GM21737 (cell line): ENCODE measurements at regions not wholly inside any gene's neighbourhood (a gene's known extent, or its start where the extent isn't known, plus 50 kb on each side); places are given as distances from the start of the nearest gene placed in this dataset.

Experiments used
- ATAC-seq: cut with Tn5 transposase; IDR thresholded peaks from one replicate; pipeline ENCODE4 v1.9.1; 2021; ENCODE audit warnings: mild to moderate bottlenecking, moderate library complexity; ENCODE audit not compliant: unreplicated experiment

DNA sequence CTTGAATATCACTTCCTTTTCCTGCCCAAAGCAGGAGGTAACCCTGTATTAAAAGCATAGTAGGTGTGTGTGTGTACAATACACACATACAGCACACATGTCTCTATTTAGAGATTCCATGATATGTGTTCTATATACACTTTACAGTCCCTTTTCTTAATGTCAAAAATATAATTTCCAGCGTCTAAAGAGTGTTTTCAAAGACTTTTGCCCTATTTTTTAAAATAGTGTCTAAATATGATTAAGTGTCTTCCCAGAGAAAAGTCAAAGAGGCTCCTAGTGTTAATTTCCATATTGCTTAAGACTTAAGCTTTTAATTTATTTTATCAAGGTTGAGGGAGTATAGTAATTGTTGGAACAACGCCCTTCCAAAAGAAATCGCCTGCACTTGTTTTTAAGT lies 420.3 kb upstream of the POU3F3 start:
- no peak for ATAC-seq

DNA sequence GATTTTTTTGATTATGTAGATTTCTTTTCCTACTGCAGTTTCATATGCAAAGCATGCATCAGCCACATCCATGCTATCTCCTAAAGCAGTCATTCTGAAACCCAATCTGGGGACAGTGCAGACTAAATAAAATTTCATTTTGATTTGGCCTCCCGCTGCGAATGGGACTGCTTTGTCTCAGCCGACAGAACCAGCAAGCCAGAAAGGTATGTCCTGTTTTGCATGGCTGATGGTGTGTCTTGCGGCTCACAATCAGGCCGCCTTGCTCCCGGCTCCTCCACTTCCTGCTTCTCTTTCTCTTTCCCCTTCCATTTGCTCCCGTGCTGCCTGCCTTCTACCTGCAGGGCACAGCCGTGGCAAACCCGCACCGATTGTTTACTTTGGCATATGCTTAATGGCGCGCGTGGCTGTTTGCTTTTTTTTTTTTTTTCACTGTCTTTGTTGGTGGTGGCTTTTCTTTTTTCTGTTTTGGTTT lies 419.6 kb upstream of the POU3F3 start:
- ATAC-seq, result peak; percentile 76

DNA sequence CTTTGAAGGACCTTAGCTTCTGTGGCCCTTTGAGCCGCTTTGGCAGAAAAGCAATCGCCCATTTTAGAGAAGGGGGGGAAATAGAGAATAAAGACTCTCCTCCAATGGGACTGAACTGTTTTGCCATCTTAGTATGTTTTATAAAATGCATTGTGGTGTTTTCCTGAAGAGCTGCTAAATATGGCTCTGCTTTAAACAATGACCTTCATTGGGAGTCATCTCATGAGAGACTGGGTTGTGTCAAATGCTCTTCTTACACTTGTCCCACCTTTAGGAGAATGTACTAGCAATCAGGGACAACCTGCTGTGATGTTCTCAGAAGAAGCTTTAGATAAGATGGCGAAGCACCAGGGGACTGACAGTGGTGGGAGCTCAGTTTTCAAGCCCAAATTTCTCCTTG lies 418.9 kb upstream of the POU3F3 start:
- ATAC-seq, result no peak

DNA sequence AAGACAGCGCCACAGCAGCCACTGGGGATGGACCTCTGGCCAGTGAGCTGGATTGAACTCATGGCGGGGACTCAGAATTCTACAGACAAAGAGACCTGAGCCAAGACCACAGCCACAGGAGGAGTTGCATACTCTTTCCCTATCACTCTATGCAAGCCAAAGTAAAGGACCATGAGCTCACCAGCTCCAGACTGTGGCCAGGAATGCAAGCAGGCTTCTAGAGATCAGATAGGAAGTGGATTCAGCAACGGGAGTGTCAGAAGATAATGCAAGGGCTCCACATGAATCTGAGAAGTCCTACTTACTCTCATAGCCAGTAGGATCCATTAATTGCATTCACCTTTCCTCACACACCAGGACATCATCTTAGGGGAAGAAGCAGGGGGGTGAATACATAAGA lies 415.4 kb upstream of the POU3F3 start:
- ATAC-seq, result no peak

DNA sequence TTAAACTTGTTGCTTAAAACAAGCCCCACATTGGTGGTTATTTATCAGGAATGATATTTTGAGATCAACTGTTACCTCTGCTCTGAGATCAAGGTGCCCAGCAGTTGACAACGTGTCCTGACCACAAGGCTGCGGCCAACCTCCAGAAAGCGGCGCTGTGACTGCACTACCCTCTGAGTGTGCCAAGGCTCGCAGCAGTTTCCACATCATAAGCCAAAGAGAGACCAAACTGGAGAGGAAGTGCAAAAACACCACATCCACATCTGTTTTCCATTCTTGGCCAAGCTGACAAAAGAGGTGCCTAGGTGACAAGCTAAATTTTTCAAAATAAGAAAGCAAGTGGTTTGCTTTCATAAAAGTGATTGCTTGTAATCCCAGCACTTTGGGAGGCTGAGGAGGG lies 410.8 kb upstream of the POU3F3 start:
- no peak for ATAC-seq

DNA sequence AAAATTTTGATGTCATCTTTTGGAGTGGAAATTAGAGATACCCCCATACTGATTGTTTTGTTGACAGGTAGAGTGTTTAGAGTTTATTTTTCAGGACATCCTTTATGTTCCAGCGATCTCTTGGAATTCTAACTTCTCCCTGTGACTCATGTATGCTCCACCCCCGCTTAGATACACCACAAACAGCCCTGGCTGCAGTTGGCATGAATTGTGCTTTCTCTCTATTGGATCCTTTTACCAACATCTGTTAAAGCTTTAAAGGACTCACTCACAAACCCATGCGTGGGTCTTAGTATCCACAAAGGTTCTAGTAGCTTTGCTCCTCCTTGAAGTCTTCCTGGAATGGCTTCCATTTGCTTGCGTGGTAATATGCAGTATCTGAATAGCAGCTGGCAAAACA lies 409.5 kb upstream of the POU3F3 start:
- ATAC-seq, result no peak

DNA sequence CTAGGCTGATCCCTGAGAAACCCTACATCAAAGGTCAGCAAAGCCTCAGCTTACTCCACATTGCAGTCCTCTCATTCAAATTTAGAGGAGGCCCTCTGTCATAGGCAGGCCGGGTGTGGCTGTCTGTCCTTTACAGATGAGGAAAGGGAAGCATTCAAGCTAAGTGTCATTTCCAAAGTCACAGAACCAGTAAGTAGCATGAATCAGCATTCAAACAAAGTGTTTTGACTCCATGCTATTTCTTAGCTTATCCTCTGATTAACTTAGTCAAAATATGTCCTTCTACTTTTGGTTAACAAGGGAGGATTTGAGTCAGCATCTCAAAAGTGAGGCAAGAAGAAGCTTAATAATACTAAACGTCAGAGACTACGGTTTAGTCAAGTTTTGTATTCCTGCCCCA lies 409.0 kb upstream of the POU3F3 start:
- no peak for ATAC-seq

DNA sequence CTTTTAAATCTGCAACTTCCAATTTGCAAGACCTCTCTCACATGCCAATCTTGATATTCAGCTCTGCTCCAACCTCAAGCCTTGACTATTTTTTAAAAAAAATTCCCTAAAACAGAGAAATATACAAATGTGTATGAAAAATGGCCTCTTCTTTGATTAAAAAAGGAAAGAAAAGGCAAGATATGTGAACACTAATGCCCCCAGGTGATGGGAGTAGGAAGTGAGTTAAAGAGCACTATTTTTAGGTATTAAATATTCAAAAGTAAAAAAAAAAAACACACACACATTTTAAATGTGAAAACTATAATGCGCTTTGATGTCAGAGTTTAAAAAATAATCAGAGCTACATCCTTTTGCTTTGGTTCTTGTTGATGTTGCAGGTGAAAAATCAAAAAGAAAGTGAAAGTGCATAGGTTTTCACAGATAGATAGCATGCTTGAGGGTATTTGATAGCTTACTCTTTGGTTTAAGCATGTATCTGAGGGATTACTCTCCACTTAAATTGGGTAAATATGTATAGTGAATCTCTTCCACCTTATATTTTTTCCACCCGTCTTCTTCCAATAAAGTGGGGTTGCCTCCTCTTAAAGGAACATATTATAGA lies 406.0 kb upstream of the POU3F3 start:
- no peak for ATAC-seq

DNA sequence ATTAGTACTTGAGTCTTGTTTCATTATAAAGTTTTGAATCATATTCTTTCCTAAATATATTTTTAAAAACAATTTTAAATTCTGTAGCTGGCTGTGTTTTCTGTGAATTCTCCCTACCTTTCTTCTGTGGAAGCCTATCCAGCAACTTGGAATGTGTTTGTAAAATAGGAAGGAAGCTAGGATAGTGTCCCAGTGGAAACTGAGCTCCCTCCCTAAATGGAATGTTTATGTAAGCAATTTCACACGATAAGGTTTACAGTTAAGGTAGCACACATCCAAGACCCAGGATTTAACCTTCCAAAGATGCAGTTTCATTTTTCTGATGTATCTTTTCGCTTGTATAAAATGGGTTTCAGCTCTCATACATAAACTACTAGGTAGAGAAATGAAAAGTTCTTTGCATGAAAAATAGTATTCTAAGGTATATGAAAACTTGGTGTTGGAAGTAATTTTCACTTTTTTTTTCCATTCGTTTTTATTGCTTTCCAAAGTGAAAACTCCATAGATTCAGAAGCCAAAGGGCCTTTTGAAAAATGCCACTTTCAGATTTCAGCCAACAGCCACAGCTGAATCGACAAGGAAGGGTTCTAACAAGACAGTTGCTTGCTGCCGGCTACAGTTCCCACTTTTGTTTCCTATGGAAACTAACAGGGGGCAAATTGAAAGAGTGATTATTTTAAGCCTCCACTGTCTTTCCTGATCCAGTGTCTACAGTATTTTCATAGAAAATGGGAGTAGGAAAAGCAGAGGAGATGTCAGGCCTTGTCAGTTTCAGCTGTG lies 405.1 kb upstream of the POU3F3 start:
- ATAC-seq, result no peak

DNA sequence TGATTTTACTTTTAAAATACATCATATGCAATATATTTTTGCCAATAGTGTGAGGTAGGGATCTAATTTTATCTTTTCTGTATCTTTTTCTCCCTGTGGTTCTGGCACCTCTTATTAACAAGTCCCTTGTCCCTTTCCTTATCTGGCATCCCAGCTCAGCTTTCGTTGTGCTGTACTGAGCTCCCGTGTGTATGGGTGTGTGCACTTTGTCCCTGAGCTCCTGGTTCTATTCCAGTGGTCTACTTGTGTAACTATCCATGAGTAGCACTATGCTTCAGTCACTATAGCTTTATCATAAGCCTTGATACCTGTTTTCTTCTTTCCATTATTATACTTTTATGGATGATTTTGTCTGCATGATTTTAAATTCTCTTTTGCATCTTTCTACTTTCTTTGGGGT lies 401.4 kb upstream of the POU3F3 start:
- ATAC-seq, result no peak

DNA sequence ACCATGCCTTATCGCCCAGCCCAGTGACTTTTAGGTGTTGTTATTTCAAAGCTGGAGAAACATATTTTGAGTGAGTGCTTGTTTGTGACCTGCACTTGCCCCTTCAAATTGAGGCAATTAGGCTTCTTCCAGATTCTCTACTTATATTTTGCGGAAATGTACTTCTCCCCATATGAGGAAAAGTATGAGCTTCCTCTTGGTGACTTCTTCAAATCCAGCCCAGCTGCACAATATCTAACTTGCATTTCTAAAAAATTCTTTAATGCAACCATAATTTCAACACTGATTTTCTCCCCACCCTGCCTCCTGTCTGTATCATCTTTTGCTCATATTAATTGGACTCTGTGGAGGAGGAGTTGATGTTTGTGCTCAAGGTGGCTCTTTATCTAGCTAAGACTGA lies 391.2 kb upstream of the POU3F3 start:
- ATAC-seq, result no peak

DNA sequence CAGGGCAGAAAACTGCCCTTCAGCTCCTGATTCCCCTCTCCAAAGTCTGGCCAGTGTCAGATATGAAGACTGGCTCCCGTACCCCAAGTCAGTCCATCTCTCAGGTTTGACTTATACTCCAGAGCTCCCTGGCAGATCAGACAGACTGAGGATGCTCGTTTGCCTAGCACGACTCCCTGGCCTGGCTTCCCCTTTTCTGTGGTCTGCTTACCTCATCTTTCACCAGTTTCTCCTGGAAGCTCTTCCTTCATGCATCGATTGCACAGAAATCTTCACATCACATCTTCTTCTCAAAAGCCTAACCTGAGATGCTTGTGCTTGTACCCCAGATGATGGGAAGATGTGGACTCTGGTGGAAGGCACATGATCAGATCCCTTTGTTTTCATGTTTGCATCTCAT lies 387.9 kb upstream of the POU3F3 start:
- no peak for ATAC-seq

DNA sequence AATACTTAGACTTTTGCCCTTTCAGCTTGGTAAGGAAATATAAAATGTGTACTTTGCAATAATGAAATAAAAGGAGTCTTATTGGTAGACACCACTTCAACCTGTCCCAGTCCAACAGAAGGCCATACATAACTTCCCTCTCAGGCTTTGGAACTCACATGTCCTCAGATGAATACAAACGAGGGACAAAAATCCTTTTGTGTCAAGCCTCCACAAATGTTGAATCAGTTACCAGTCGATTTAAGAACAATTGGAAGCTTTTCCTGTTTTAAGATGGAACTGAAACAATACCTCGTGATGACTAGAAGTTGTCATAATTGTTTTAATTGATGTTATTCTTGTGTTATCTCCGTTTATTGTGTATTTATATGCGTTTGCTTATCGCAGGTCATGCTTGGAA lies 385.1 kb upstream of the POU3F3 start:
- ATAC-seq, result no peak

DNA sequence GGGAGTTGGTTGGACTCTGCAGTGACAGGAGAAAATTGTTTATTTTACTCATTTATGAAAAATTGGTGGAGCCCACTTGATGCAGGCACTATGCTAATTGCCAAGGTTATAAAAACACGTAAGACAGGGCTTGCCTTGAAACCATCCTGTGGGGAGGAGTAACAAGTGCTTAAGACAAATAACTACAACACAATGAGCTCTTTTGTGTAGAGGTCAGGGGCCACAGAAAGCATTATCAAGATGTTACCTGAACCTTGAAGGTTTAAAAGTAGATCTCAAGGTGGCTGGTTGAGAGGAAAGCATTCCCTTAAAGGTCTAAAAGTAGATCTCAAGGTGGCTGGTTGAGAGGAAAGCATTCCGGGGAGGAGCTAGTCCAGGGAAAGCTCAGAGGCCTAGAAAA lies 381.8 kb upstream of the POU3F3 start:
- no peak for ATAC-seq

DNA sequence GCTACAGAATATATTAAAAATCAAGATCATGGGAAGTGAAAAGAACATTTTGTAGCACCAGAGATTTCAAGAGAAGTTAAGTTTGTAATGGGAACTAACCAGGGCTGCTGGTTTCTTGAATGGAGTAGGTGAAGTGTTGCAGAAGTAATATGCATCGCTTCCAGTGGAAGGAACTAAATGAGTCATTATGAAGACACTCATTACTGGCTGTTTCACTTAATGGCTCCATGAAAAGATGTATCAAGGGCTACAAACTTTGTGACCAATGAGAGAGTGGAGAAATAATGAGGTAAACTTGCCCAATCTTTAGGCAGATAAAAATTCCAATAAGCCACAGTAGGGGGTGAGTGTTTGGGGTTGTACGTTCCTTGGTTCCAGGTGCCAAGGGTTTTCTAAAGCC lies 380.4 kb upstream of the POU3F3 start:
- no peak for ATAC-seq

DNA sequence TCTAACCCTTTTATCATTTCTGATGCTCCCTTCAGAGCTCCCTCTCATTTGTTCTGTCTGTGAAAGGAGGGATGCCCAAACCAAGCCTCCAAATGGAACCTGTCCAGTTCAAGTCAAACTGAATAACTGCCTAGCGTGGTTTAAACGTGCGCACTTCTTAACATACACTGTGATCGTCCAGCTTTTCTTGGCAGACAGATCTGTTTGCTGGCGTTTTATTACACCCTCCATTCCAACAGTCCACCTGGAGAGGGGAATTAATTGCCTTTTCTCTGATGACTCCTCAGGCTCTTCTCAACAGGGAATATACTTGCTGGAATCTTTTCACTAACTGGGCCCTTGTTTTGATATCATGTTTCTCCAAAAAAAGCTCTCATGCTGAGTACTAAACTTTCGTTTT lies 379.2 kb upstream of the POU3F3 start:
- ATAC-seq, result no peak

DNA sequence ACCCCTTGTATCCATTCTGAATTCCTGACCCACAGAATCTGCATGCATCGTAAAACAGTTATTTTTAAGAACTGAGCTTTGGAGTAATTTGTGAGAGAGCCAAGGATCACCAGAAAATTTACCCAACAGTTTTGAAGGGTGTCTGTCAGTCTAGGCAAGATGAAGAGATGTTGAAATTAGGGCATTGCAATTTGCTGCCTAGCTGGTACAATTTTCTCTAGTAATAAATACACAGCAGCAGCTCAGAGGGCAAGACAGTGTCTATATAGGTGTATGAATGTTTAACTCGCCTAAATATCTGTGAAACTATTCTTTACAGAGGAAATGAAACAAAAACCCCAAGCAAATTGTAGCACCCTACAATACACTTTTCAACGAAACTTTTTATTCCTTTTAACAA lies 377.8 kb upstream of the POU3F3 start:
- ATAC-seq, result no peak

DNA sequence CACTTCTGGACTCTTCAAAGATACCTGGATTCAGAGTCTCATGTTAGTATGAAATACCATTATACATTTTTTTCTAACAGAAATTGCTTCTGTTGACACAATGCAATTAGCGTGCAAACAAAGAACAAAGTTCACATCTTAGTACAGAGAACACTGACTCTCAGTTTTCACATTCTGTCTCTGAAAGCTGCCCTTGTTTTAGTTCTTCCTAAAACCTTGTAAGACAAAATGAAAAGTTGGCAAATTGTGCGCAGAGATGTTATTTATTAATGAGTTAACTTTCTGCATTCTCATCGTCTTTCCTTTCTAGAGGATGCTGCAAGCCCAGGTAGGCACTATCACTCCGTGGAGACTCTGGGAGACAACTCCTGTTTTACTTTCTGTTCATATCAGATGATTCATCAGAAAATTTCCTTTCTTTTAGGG lies 377.3 kb upstream of the POU3F3 start:
- no peak for ATAC-seq

DNA sequence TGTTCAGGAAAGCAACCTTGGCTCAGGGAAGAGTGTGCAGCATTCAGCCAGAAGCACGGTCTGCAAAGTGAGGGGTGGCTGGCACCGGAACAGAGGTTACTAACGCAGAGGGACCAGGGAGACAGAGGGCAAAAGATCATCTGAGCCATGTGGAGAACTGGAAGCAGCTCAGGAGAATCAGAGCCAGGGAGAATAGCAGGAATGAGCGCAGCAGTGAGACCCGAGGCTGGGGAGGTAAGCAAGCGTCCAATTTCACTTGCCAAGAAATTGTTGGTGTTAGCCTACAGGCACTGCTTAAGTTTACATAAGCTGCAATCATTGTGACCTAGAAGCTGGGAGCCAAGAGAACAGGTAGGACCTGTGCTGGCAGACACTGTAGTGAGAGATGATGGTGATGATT lies 372.6 kb upstream of the POU3F3 start:
- ATAC-seq, result no peak

DNA sequence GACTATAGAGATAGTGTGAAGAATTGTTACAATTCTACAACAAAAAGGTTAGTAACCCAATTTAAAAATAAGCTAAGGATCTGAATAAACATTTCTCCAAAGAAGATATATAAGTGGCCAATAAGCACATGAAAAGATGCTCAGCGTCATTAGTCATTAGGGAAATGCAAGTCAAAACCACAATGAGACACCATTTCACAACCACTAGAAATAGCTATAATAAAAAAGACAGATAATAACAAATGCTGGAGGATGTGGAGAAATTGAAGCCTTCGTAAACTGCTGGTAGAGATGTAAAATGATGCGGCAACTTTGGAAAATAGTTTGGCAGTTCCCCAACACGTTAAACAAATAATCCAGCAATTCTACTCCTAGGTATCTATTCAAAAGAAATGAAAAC lies 366.5 kb upstream of the POU3F3 start:
- ATAC-seq, result no peak

DNA sequence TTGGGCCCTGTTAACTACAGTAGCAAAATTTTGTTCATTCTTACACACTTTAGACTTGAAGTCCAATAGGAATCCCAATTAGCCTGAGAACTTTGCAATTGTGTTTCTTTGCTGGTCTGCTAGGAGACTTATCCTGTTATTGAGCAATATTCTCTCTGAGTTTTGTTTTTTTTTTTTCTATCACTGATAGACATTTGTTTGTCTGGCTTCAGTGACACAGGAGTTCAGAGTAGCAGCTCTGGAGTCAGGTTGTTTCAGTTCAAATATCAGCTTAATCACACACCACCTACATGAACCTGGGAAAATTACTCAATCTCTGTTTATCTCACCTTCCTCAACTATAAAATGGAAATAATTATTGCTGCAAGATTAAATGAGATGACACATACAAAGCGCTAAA lies 360.2 kb upstream of the POU3F3 start:
- no peak for ATAC-seq

DNA sequence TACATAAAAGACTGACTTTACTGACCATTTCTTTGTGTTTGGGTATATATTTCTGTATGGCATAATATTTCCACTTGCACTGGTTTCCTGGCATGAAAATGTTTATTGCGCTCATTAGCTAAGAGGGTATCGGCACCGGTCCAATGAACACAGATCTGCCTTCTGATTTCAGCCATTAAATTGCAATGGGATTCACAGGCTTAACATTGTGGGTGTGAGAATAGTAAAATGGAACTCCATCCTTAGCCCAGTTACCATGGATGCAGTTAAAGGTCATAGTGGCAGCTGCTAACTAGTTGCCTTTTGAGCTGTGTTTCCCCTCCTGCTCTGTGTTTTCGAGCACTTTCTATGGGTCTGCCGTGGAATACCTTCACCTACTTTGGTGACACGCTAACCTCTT lies 352.6 kb upstream of the POU3F3 start:
- ATAC-seq, result no peak

DNA sequence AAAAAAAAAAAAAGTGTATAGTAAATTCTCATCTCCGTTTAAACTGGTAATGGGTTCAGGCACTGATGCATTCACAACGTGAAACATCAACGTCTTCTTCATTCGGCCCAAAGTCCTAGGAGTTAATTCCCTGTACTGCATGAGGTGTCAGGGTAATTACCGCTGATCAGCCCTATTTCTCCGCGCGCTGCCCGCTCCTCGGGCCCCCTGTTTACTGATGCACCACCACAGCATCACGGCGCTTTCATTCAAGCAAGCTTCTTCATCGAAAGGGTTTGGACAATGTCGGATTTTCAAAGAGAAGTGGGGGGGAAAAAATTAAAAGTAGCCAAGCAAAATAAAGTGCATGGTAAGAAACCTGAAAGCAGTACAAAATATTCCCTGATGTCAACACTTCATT lies 352.0 kb upstream of the POU3F3 start:
- ATAC-seq, result no peak
